ENCODE measurements at regions not wholly inside any gene's neighbourhood (a gene's known extent, or its start where the extent isn't known, plus 50 kb on each side); places are given as distances from the start of the nearest gene placed in this dataset.

DNA sequence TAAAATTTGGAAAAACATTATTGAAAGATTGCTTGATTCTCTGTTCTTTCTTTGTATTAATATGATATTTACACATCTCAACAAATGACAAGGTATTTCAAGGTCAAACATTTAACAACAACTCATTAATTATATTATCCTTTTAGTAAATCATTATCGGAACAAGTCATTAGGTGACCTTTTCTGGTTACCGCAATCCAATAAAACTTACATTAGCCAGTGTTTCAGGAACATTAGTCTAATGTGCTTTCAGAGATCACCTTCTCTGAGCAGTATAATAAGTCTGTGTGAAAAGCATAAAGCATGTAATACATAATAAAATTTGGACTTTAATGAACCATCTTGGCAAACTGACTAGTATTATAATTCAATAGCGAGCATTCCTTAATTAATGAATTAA, 1466.4 kb downstream of the FAM181B start:
- peaks cover 2% of the 10 kb centered on the region for H3K4me1 ChIP-seq (ENCODE audit: control insufficient read depth, insufficient read depth, low read length)
- H3K9me3 Mint-ChIP-seq = no peaks in the 10 kb centered on the region
- H3K27me3 Mint-ChIP-seq (ENCODE audit: insufficient read depth) = no peaks in the 10 kb centered on the region
- H3K36me3 Mint-ChIP-seq (ENCODE audit: low read depth) = no peaks in the 10 kb centered on the region
- no peaks in the 10 kb centered on the region for H3K27me3 ChIP-seq (ENCODE audit: control insufficient read depth, insufficient read depth, low read length, poor library complexity, severe bottlenecking)
- DNase-seq = no peak
- peaks cover 17% of the 10 kb centered on the region for H3K4me1 Mint-ChIP-seq
- H3K9me3 ChIP-seq (ENCODE audit: control insufficient read depth, low read length) = no peaks in the 10 kb centered on the region
- no peak overlapping the region for H3K27ac Mint-ChIP-seq
- no peak overlapping the region for H3K27ac ChIP-seq (ENCODE audit: low read depth, low read length)
- no peak overlapping the region for H3K4me3 ChIP-seq (ENCODE audit: low read length)
- WGBS, 2 experiments (ENCODE audit: insufficient coverage in 1 of 2, insufficient read length in 1 of 2) = 97 to 100% methylated on average over 1 to 3 of the region's 3 CpGs
- TF ChIP-seq, protein P1, sequence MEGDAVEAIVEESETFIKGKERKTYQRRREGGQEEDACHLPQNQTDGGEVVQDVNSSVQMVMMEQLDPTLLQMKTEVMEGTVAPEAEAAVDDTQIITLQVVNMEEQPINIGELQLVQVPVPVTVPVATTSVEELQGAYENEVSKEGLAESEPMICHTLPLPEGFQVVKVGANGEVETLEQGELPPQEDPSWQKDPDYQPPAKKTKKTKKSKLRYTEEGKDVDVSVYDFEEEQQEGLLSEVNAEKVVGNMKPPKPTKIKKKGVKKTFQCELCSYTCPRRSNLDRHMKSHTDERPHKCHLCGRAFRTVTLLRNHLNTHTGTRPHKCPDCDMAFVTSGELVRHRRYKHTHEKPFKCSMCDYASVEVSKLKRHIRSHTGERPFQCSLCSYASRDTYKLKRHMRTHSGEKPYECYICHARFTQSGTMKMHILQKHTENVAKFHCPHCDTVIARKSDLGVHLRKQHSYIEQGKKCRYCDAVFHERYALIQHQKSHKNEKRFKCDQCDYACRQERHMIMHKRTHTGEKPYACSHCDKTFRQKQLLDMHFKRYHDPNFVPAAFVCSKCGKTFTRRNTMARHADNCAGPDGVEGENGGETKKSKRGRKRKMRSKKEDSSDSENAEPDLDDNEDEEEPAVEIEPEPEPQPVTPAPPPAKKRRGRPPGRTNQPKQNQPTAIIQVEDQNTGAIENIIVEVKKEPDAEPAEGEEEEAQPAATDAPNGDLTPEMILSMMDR (conservative IDR thresholded peaks at IDR 0.05) = no peak
- H3K9ac ChIP-seq (ENCODE audit: extremely low read depth, low read length, poor library complexity, severe bottlenecking) = no peak overlapping the region
- H3K4me3 Mint-ChIP-seq = no peak overlapping the region
- no peaks in the 10 kb centered on the region for H3K36me3 ChIP-seq (ENCODE audit: control insufficient read depth, insufficient read depth, low read length)

DNA sequence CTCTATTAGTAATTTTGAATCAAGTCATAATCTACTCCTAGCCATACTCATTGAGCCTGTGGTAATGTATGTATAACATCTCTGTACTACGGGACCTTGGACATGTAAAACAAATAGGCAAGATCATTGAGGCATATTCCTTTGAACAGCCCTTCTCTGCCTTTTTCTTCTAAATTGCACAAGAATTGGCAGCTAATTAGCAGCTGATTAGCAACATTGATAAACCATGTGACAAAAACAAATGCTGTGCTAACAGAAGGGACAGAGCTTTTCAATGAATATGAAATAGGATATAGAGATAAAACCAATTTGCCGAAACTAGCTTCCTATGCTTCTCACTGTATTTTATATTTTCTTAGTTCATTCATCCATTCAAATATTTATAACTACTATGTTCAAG, 1474.2 kb downstream of the FAM181B start:
- no peaks in the 10 kb centered on the region for H3K36me3 Mint-ChIP-seq (ENCODE audit: low read depth)
- H3K27ac ChIP-seq (ENCODE audit: low read depth, low read length) = no peak overlapping the region
- TF ChIP-seq, protein P1 (conservative IDR thresholded peaks at IDR 0.05) = no peak
- no peak overlapping the region for H3K27ac Mint-ChIP-seq
- peaks cover 11% of the 10 kb centered on the region for H3K4me1 ChIP-seq (ENCODE audit: control insufficient read depth, insufficient read depth, low read length)
- WGBS, 2 experiments (ENCODE audit: insufficient coverage in 1 of 2, insufficient read length in 1 of 2) = 72 to 86% methylated on average over 1 of the region's 2 CpGs
- H3K4me1 Mint-ChIP-seq = peaks cover 31% of the 10 kb centered on the region
- no peak for DNase-seq
- H3K27me3 ChIP-seq (ENCODE audit: control insufficient read depth, insufficient read depth, low read length, poor library complexity, severe bottlenecking) = no peaks in the 10 kb centered on the region
- no peaks in the 10 kb centered on the region for H3K36me3 ChIP-seq (ENCODE audit: control insufficient read depth, insufficient read depth, low read length)
- no peaks in the 10 kb centered on the region for H3K9me3 ChIP-seq (ENCODE audit: control insufficient read depth, low read length)
- H3K9me3 Mint-ChIP-seq = no peaks in the 10 kb centered on the region
- no peaks in the 10 kb centered on the region for H3K27me3 Mint-ChIP-seq (ENCODE audit: insufficient read depth)
- no peak overlapping the region for H3K4me3 Mint-ChIP-seq
- H3K4me3 ChIP-seq (ENCODE audit: low read length) = no peak overlapping the region
- no peak overlapping the region for H3K9ac ChIP-seq (ENCODE audit: extremely low read depth, low read length, poor library complexity, severe bottlenecking)

GRCh38 chr11:81255895-81256294, 1477.8 kb downstream of the FAM181B start:
- Histone ChIP-seq H3K4me1 (ENCODE audit: control insufficient read depth, insufficient read depth, low read length) (peaks cover 7% of the 10 kb centered on the region), H3K9ac (ENCODE audit: extremely low read depth, low read length, poor library complexity, severe bottlenecking) (no peak overlapping the region), H3K36me3 (ENCODE audit: control insufficient read depth, insufficient read depth, low read length) (no peaks in the 10 kb centered on the region), H3K27ac (ENCODE audit: low read depth, low read length) (no peak overlapping the region), H3K27me3 (ENCODE audit: control insufficient read depth, insufficient read depth, low read length, poor library complexity, severe bottlenecking) (no peaks in the 10 kb centered on the region), H3K9me3 (ENCODE audit: control insufficient read depth, low read length) (no peaks in the 10 kb centered on the region), H3K4me3 (ENCODE audit: low read length) (no peak overlapping the region)
- Mint-ChIP-seq H3K36me3 (ENCODE audit: low read depth) (no peaks in the 10 kb centered on the region), H3K27me3 (ENCODE audit: insufficient read depth) (no peaks in the 10 kb centered on the region), H3K4me3 (no peak overlapping the region), H3K4me1 (peaks cover 21% of the 10 kb centered on the region), H3K9me3 (no peaks in the 10 kb centered on the region), H3K27ac (no peak overlapping the region)
- DNase-seq = no peak
- TF ChIP-seq, protein P1 (conservative IDR thresholded peaks at IDR 0.05) = no peak
- WGBS, 2 experiments (ENCODE audit: insufficient coverage in 1 of 2, insufficient read length in 1 of 2) = 98% methylated on average over 1 of the region's 1 CpG; no CpG with 5 or more reads in 1 of the 2 experiments

Measured in endodermal cell (in vitro differentiated cells).